ENCODE measurements at regions not wholly inside any gene's neighbourhood (a gene's known extent, or its start where the extent isn't known, plus 50 kb on each side); places are given as distances from the start of the nearest gene placed in this dataset.

DNA sequence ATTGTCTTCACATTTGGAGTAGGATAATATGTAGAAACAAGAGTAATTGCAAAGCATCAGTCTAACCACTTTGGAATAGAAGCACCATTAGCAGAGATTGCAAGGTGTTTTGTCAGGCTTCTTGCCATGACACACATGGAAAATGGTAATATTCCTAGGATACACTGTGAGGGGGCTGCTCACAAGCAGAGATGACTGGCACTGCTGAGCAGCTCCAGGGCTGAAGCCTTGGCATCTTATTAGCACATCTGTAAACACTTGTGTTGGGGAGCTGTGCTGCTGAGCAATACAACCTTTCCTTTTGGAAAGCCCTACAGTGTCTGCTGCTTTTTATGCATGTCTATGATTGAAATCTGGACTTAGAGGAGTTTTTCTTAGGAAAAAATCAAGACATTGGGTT lies 602.2 kb downstream of the XIRP2 start:
- H3K9me3 ChIP-seq = no peaks in the 10 kb centered on the region
- no peaks in the 10 kb centered on the region for H3K36me3 ChIP-seq
- intact Hi-C loops (cut with DNase I) = no loop called here
- no peak for DNase-seq (ENCODE audit: low spot score)
- TF ChIP-seq POLR2A (IDR thresholded peaks at IDR 0.05) (no peak), POLR2AphosphoS5 (IDR thresholded peaks at IDR 0.05) (no peak)
- TF ChIP-seq, protein P1, sequence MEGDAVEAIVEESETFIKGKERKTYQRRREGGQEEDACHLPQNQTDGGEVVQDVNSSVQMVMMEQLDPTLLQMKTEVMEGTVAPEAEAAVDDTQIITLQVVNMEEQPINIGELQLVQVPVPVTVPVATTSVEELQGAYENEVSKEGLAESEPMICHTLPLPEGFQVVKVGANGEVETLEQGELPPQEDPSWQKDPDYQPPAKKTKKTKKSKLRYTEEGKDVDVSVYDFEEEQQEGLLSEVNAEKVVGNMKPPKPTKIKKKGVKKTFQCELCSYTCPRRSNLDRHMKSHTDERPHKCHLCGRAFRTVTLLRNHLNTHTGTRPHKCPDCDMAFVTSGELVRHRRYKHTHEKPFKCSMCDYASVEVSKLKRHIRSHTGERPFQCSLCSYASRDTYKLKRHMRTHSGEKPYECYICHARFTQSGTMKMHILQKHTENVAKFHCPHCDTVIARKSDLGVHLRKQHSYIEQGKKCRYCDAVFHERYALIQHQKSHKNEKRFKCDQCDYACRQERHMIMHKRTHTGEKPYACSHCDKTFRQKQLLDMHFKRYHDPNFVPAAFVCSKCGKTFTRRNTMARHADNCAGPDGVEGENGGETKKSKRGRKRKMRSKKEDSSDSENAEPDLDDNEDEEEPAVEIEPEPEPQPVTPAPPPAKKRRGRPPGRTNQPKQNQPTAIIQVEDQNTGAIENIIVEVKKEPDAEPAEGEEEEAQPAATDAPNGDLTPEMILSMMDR (IDR thresholded peaks at IDR 0.05) = no peak
- no peak overlapping the region for H3K27ac ChIP-seq
- no peaks in the 10 kb centered on the region for H3K27me3 ChIP-seq (replicated peaks; ENCODE audit: insufficient read depth)
- H3K4me1 ChIP-seq (replicated peaks) = no peaks in the 10 kb centered on the region
- H3K4me3 ChIP-seq = no peak overlapping the region

DNA sequence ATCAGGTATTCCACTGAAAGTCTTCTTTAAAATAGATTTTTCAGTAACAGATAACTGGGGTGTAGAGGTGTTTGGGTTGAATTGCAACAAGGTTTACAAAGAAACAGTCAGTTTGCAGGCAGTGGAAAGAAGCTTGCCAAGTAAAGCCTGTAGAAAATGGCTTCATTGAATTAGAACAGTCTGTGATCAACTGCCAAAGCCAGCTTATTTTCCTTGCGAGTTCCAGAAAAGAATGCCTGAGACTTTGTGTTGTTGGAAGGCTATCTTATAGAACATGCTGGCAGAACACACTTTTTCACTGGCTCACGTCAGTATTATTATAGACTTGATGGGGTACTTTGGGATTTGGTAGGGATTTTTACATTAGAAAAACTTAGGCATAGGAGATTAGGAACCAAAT lies 601.0 kb downstream of the XIRP2 start:
- no peak for DNase-seq (ENCODE audit: low spot score)
- H3K27me3 ChIP-seq (replicated peaks; ENCODE audit: insufficient read depth) = no peaks in the 10 kb centered on the region
- H3K4me3 ChIP-seq = no peak overlapping the region
- no peaks in the 10 kb centered on the region for H3K4me1 ChIP-seq (replicated peaks)
- TF ChIP-seq POLR2AphosphoS5 (IDR thresholded peaks at IDR 0.05) (no peak), POLR2A (IDR thresholded peaks at IDR 0.05) (no peak)
- TF ChIP-seq, protein P1 (IDR thresholded peaks at IDR 0.05) = no peak
- WGBS = 17% methylated on average over 2 of the region's 2 CpGs
- no peaks in the 10 kb centered on the region for H3K36me3 ChIP-seq
- no peaks in the 10 kb centered on the region for H3K9me3 ChIP-seq
- intact Hi-C loops (cut with DNase I) = no loop called here
- H3K27ac ChIP-seq = no peak overlapping the region

DNA sequence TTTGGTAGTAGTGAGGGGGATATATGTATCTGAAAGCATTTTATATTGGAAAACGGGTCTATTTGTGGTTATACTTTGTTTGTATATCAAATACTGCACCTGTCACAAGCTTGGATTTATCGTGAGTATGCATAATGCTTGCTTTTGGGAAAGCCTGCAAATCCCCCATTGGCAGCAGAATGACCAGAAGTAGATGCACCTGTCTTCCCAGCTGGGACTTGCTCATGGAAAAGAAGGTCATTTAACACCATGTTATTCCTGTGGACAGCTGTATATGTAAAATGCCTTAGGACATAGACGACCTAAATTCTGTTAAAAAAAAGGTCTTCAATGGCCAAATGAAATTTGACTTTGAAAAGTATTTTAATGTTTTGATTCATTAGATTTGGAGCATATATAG lies 599.4 kb downstream of the XIRP2 start:
- Histone ChIP-seq H3K36me3 (no peaks in the 10 kb centered on the region), H3K4me3 (no peak overlapping the region), H3K27ac (no peak overlapping the region), H3K9me3 (no peaks in the 10 kb centered on the region), H3K27me3 (replicated peaks; ENCODE audit: insufficient read depth) (no peaks in the 10 kb centered on the region), H3K4me1 (replicated peaks) (no peaks in the 10 kb centered on the region)
- no peak for DNase-seq (ENCODE audit: low spot score)
- TF ChIP-seq, protein P1 (IDR thresholded peaks at IDR 0.05) = no peak
- no peak for TF ChIP-seq POLR2A (IDR thresholded peaks at IDR 0.05)
- no peak for TF ChIP-seq POLR2AphosphoS5 (IDR thresholded peaks at IDR 0.05)
- 66% methylated on average over 3 of the region's 3 CpGs for WGBS
- intact Hi-C loops (cut with DNase I) = no loop called here

DNA sequence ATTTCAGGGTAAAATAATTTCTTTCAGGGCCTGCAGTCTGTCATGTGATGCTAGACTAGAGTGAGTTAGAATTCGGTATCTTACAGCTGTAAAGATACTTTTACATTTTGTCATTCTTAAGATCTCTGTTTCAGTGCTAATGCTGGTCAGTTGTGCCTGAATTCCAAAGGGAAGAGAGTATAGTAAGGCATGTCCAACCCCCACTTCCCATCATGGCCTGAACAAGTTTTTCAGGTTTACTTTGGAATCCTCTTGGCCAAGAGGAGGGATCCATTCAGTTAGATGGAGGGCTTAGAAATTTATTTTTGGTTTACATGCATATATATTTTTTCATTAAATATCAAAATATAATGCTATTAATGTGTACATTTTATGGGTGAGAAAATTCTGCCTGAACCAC lies 596.6 kb downstream of the XIRP2 start:
- no peaks in the 10 kb centered on the region for H3K4me1 ChIP-seq (replicated peaks)
- no peak overlapping the region for H3K27ac ChIP-seq
- TF ChIP-seq, protein P1 (IDR thresholded peaks at IDR 0.05) = no peak
- TF ChIP-seq POLR2AphosphoS5 (IDR thresholded peaks at IDR 0.05) = no peak
- TF ChIP-seq POLR2A (IDR thresholded peaks at IDR 0.05) = no peak
- DNase-seq (ENCODE audit: low spot score) = no peak
- H3K4me3 ChIP-seq = no peak overlapping the region
- H3K9me3 ChIP-seq = no peaks in the 10 kb centered on the region
- intact Hi-C loops (cut with DNase I) = no loop called here
- H3K36me3 ChIP-seq = no peaks in the 10 kb centered on the region
- WGBS = 96% methylated on average over 1 of the region's 1 CpG
- H3K27me3 ChIP-seq (replicated peaks; ENCODE audit: insufficient read depth) = no peaks in the 10 kb centered on the region

DNA sequence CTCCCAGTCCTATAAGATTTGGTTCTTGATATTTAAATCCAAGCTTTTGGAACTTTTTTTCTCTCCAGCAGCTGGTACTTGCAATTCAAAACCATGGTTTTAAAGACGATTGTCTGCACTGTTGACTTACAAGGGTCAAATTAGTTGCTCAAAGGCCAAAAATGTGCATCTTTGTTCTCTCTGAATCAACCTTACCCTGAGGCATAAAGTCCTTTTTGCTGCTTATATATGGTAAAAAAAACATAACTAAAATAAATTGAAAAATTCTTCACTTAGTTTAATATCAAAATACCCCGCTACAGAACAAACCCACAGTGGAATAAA lies 592.7 kb downstream of the XIRP2 start:
- intact Hi-C loops (cut with DNase I) = no loop called here
- Histone ChIP-seq H3K4me3 (no peak overlapping the region), H3K36me3 (no peaks in the 10 kb centered on the region), H3K4me1 (replicated peaks) (no peaks in the 10 kb centered on the region), H3K27me3 (replicated peaks; ENCODE audit: insufficient read depth) (no peaks in the 10 kb centered on the region), H3K9me3 (no peaks in the 10 kb centered on the region), H3K27ac (no peak overlapping the region)
- WGBS = 68% methylated on average over 2 of the region's 2 CpGs
- TF ChIP-seq POLR2A (IDR thresholded peaks at IDR 0.05) (no peak), POLR2AphosphoS5 (IDR thresholded peaks at IDR 0.05) (no peak)
- TF ChIP-seq, protein P1 (IDR thresholded peaks at IDR 0.05) = no peak
- no peak for DNase-seq (ENCODE audit: low spot score)
